Colonic mucosa (tissue), 4 donors: ENCODE measurements at regions not wholly inside any gene's neighbourhood (a gene's known extent, or its start where the extent isn't known, plus 50 kb on each side); places are given as distances from the start of the nearest gene placed in this dataset.

Experiments
- DNase-seq: peaks from one replicate; pipeline ENCODE4 v3.0.0-alpha.2; 2020
- H3K27ac ChIP-seq: fragments of 200-600 bp; one replicate; pipeline ENCODE4 v1.8.0; 2021
- H3K27me3 ChIP-seq: fragments of 200-600 bp; one replicate; pipeline ENCODE4 v1.8.0; 2021
- H3K36me3 ChIP-seq: fragments of 200-600 bp; one replicate; pipeline ENCODE4 v1.8.0; 2021
- H3K4me1 ChIP-seq: fragments of 200-600 bp; one replicate; pipeline ENCODE4 v1.8.0; 2021; ENCODE audit warnings: mild to moderate bottlenecking
- H3K4me3 ChIP-seq: fragments of 200-600 bp; one replicate; pipeline ENCODE4 v1.8.0; 2021
- H3K9ac ChIP-seq, 2 donors: one replicate each; pipeline ENCODE4 v1.7.0; 2013; ENCODE audit warnings: control low read depth in 2 of 2, low read depth in 2 of 2, low read length in 2 of 2
- H3K9me3 ChIP-seq: fragments of 200-600 bp; one replicate; pipeline ENCODE4 v1.8.0; 2021
- CTCF ChIP-seq: fragments of 200-600 bp; IDR thresholded peaks from one replicate; pipeline ENCODE4 v1.8.0; 2022; ENCODE audit warnings: antibody characterized with exemption, mild to moderate bottlenecking
- intact Hi-C: fragments of 100-400 bp; cut with DNase I; formaldehyde crosslinking; loops from one replicate; pipeline ENCODE4 v1.14.1; 2022
- donor health status: healthy.
- donor health status: DM: no; HTN: no; CAD: no.
- donor health status: DM: no; HTN: no; CAD: no.

GRCh38 chr10:53325066-53325465 lies 552.5 kb upstream of the MBL2 start:
- no peak for TF ChIP-seq CTCF
- Histone ChIP-seq H3K27ac (no peak overlapping the region), H3K4me3 (no peak overlapping the region), H3K4me1 (no peaks in the 10 kb centered on the region), H3K9ac (no peak overlapping the region), H3K36me3 (no peaks in the 10 kb centered on the region), H3K9me3 (no peaks in the 10 kb centered on the region), H3K27me3 (no peaks in the 10 kb centered on the region)
- DNase-seq = no peak
- intact Hi-C loops = no loop called here

- no peaks in the 10 kb centered on the region for H3K27me3 ChIP-seq
- intact Hi-C loops = no loop called here
- no peak overlapping the region for H3K9ac ChIP-seq
- H3K9me3 ChIP-seq = no peaks in the 10 kb centered on the region
- H3K4me3 ChIP-seq = no peak overlapping the region
- TF ChIP-seq CTCF = no peak
- H3K4me1 ChIP-seq = no peaks in the 10 kb centered on the region
- DNase-seq = no peak
- no peak overlapping the region for H3K27ac ChIP-seq
- no peaks in the 10 kb centered on the region for H3K36me3 ChIP-seq
Measured at GRCh38 chr10:53315709-53316108, 543.1 kb upstream of the MBL2 start.

- H3K27me3 ChIP-seq = no peaks in the 10 kb centered on the region
- intact Hi-C loops = no loop called here
- no peaks in the 10 kb centered on the region for H3K9me3 ChIP-seq
- no peaks in the 10 kb centered on the region for H3K4me1 ChIP-seq
- no peak for TF ChIP-seq CTCF
- no peak overlapping the region for H3K27ac ChIP-seq
- H3K4me3 ChIP-seq = no peak overlapping the region
- H3K9ac ChIP-seq = no peak overlapping the region
- no peaks in the 10 kb centered on the region for H3K36me3 ChIP-seq
- DNase-seq = no peak
Measured at GRCh38 chr10:53314876-53315275, 542.3 kb upstream of the MBL2 start.

- intact Hi-C loops = no loop called here
- Histone ChIP-seq H3K9me3 (no peaks in the 10 kb centered on the region), H3K9ac (no peak overlapping the region), H3K4me1 (no peaks in the 10 kb centered on the region), H3K36me3 (no peaks in the 10 kb centered on the region), H3K27ac (no peak overlapping the region), H3K4me3 (no peak overlapping the region), H3K27me3 (no peaks in the 10 kb centered on the region)
- DNase-seq = no peak
- TF ChIP-seq CTCF = no peak
Measured at GRCh38 chr10:53298443-53298842, 525.9 kb upstream of the MBL2 start.

- Histone ChIP-seq H3K27me3 (no peaks in the 10 kb centered on the region), H3K36me3 (no peaks in the 10 kb centered on the region), H3K27ac (no peak overlapping the region), H3K9me3 (no peaks in the 10 kb centered on the region), H3K4me3 (no peak overlapping the region), H3K4me1 (no peaks in the 10 kb centered on the region), H3K9ac (no peak overlapping the region)
- no peak for TF ChIP-seq CTCF
- DNase-seq = no peak
- intact Hi-C loops = no loop called here
Measured at GRCh38 chr10:53284615-53285182, 512.1 kb upstream of the MBL2 start.
